ENCODE measurements at regions not wholly inside any gene's neighbourhood (a gene's known extent, or its start where the extent isn't known, plus 50 kb on each side); places are given as distances from the start of the nearest gene placed in this dataset.
A peak's percentile ranks its signal among the peaks of the same experiment; 100 is the strongest.
"Not testable (repeated sequence)": the region's sequence is repeated elsewhere in the genome, so short reads cannot be mapped to it uniquely, and the experiment has no call there.

- 25% methylated on average over 12 of the region's 51 CpGs for WGBS (ENCODE audit: insufficient coverage, low coverage, low lambda C conversion rate, missing lambda C conversion rate)
- TF ChIP-seq CTCF (IDR thresholded peaks at IDR 0.05) = peak in 2 of 4 donors; percentile 13 to 22
- H3K36me3 ChIP-seq; H3K4me1 ChIP-seq; H3K27ac ChIP-seq; H3K9me3 ChIP-seq; H3K27me3 ChIP-seq; ATAC-seq; intact Hi-C loops (cut with DNase I): not testable (repeated sequence)
- H3K4me3 ChIP-seq = peak overlapping the region in 2 of 3 donors; percentile 25 to 39
- DNase-seq = peak; percentile 40 to 73 (median 72)
Observed at GRCh38 chr20:30723934-30724687, 533.4 kb upstream of the DEFB115 start.

GRCh38 chr20:30724688-30725074, 532.8 kb upstream of the DEFB115 start:
- WGBS (ENCODE audit: insufficient coverage, low coverage, low lambda C conversion rate, missing lambda C conversion rate) = no CpG with 5 or more reads among the region's 24 CpGs
- H3K9me3 ChIP-seq; H3K36me3 ChIP-seq; intact Hi-C loops (cut with DNase I); ATAC-seq; H3K4me1 ChIP-seq; H3K27ac ChIP-seq; H3K27me3 ChIP-seq: not testable (repeated sequence)
- peak in 2 of 3 donors; percentile 42 to 43 for DNase-seq
- H3K4me3 ChIP-seq = peak overlapping the region in 2 of 3 donors; percentile 25 to 39

- H3K4me1 ChIP-seq; H3K27ac ChIP-seq; H3K4me3 ChIP-seq; intact Hi-C loops (cut with DNase I); H3K27me3 ChIP-seq; H3K36me3 ChIP-seq; H3K9me3 ChIP-seq; ATAC-seq: not testable (repeated sequence)
- peak in 2 of 3 donors; percentile 44 to 45 for DNase-seq
- no CpG with 5 or more reads among the region's 19 CpGs for WGBS (ENCODE audit: insufficient coverage, low coverage, low lambda C conversion rate, missing lambda C conversion rate)
Observed at GRCh38 chr20:30725188-30725587, 532.3 kb upstream of the DEFB115 start.

- intact Hi-C loops (cut with DNase I); ATAC-seq; H3K4me1 ChIP-seq; H3K27me3 ChIP-seq; H3K4me3 ChIP-seq; H3K36me3 ChIP-seq; H3K9me3 ChIP-seq; H3K27ac ChIP-seq: not testable (repeated sequence)
- 100% methylated on average over 1 of the region's 38 CpGs for WGBS (ENCODE audit: insufficient coverage, low coverage, low lambda C conversion rate, missing lambda C conversion rate)
- DNase-seq = peak in 1 of 3 donors; percentile 48
Observed at GRCh38 chr20:30728271-30728885, 529.1 kb upstream of the DEFB115 start.

Small RNA genes lying in the stretch of these regions (small RNA-seq; reads per million reads assigned to genes)
- gene RF00002 (0.13 to 0.29 reads per million in 2 experiments), gene RF00026 (0 reads per million in 2 experiments)
